ENCODE measurements at regions not wholly inside any gene's neighbourhood (a gene's known extent, or its start where the extent isn't known, plus 50 kb on each side); places are given as distances from the start of the nearest gene placed in this dataset.

GRCh38 chr10:8576281-8576680 is 521.8 kb downstream of the GATA3 start:
- Histone ChIP-seq H3K4me3 (ENCODE audit: low read depth, low read length) (no peak overlapping the region), H3K4me1 (ENCODE audit: control insufficient read depth, insufficient read depth, low read length, unreplicated experiment) (no peaks in the 10 kb centered on the region), H3K27me3 (ENCODE audit: insufficient read depth, low read length) (no peaks in the 10 kb centered on the region), H3K27ac (ENCODE audit: low read depth, low read length) (no peak overlapping the region), H3K36me3 (ENCODE audit: insufficient read depth, low read length) (no peaks in the 10 kb centered on the region), H3K79me2 (ENCODE audit: control insufficient read depth, insufficient read depth, low read length, unreplicated experiment) (no peaks in the 10 kb centered on the region), H2AFZ (ENCODE audit: low read length, unreplicated experiment) (no peak overlapping the region)

DNA sequence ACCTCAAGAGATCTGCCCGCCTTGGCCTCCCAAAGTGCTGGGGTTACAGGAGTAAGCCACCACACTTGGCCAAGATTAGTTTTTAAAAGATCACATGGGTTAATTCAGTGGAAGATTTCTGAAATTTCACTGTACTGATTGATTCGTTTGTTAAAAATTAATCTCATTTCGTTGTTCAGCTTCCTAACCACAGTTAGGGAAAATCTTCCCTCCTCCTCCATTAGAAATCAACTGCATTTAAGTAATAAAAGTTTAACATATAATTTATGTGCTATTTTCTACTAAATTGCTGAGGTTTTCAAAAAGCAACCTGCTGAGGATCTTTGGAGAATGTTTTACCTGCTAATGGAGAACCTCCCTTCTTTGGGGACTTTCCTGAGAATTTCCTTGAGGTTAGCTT is 522.4 kb downstream of the GATA3 start:
- no peaks in the 10 kb centered on the region for H3K36me3 ChIP-seq (ENCODE audit: insufficient read depth, low read length)
- H2AFZ ChIP-seq (ENCODE audit: low read length, unreplicated experiment): no peak overlapping the region
- no peaks in the 10 kb centered on the region for H3K79me2 ChIP-seq (ENCODE audit: control insufficient read depth, insufficient read depth, low read length, unreplicated experiment)
- no peak overlapping the region for H3K4me3 ChIP-seq (ENCODE audit: low read depth, low read length)
- no peaks in the 10 kb centered on the region for H3K27me3 ChIP-seq (ENCODE audit: insufficient read depth, low read length)
- no peaks in the 10 kb centered on the region for H3K4me1 ChIP-seq (ENCODE audit: control insufficient read depth, insufficient read depth, low read length, unreplicated experiment)
- no peak overlapping the region for H3K27ac ChIP-seq (ENCODE audit: low read depth, low read length)

GRCh38 chr10:8577686-8578085 is 523.2 kb downstream of the GATA3 start:
- H2AFZ ChIP-seq (ENCODE audit: low read length, unreplicated experiment): no peak overlapping the region

DNA sequence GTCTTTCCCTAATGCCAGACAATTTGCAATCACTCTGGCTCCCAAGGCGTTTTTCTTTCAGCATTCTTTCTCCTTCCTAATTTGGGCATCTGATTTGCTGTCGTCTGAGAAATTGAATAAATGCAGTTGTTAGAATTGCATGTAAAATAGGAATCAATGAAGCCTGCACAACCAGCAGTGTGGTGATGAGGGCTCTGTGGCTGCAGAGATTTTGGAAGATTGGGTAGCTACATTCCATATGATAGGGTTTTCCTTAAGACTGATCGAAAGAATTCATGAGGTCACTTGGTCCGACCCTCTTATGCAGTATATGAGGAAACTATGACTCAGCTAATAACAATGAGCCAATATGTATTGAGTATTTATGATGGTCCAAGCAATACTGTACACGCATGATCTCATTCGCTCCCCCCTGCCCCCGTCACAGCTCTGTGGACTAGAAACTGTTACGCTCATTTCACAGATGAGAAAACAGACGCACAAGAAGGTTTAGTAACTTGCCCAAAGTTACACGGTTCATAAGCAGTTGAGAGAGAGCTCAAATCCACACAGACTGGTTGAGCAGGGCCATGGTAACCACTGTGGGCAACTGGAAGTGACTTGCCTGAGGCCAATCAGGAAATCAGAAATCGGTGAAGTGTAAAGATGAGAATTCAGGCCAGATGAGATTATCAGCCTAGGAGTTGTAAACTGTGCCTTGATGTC is 527.2 kb downstream of the GATA3 start:
- no peak overlapping the region for H3K27ac ChIP-seq (ENCODE audit: low read depth, low read length)
- H3K4me3 ChIP-seq (ENCODE audit: low read depth, low read length): no peak overlapping the region
- no peaks in the 10 kb centered on the region for H3K79me2 ChIP-seq (ENCODE audit: control insufficient read depth, insufficient read depth, low read length, unreplicated experiment)
- no peaks in the 10 kb centered on the region for H3K27me3 ChIP-seq (ENCODE audit: insufficient read depth, low read length)
- no peaks in the 10 kb centered on the region for H3K36me3 ChIP-seq (ENCODE audit: insufficient read depth, low read length)
- H3K4me1 ChIP-seq (ENCODE audit: control insufficient read depth, insufficient read depth, low read length, unreplicated experiment): no peaks in the 10 kb centered on the region
- no peak overlapping the region for H2AFZ ChIP-seq (ENCODE audit: low read length, unreplicated experiment)

More at GRCh38 chr10:8577686-8578085, 523.2 kb downstream of the GATA3 start:
- H3K79me2 ChIP-seq (ENCODE audit: control insufficient read depth, insufficient read depth, low read length, unreplicated experiment): no peaks in the 10 kb centered on the region
- H3K36me3 ChIP-seq (ENCODE audit: insufficient read depth, low read length): no peaks in the 10 kb centered on the region
- H3K27ac ChIP-seq (ENCODE audit: low read depth, low read length): no peak overlapping the region
- no peaks in the 10 kb centered on the region for H3K27me3 ChIP-seq (ENCODE audit: insufficient read depth, low read length)
- no peaks in the 10 kb centered on the region for H3K4me1 ChIP-seq (ENCODE audit: control insufficient read depth, insufficient read depth, low read length, unreplicated experiment)
- H3K4me3 ChIP-seq (ENCODE audit: low read depth, low read length): no peak overlapping the region

DNA sequence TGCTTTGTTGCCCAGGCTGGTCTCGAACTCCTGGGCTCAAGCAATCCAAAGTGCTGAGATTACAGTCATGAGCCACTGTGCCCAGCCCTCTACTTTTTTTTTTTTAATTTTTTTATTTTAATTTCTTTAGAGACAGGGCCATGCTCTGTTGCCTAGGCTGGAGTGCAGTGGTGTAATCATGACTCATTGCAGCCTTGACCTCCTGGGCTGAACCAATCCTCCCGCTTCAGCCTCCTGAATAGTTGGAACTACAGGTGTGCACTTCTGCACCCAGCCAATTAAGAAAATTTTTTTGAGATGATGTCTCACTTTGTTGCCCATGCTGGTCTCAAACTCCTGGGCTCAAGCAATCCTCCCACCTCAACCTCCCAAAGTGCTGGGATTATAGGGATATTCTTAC is 528.6 kb downstream of the GATA3 start:
- no peak overlapping the region for H3K27ac ChIP-seq (ENCODE audit: low read depth, low read length)
- no peaks in the 10 kb centered on the region for H3K4me1 ChIP-seq (ENCODE audit: control insufficient read depth, insufficient read depth, low read length, unreplicated experiment)
- H3K27me3 ChIP-seq (ENCODE audit: insufficient read depth, low read length): no peaks in the 10 kb centered on the region
- H2AFZ ChIP-seq (ENCODE audit: low read length, unreplicated experiment): no peak overlapping the region
- H3K79me2 ChIP-seq (ENCODE audit: control insufficient read depth, insufficient read depth, low read length, unreplicated experiment): no peaks in the 10 kb centered on the region
- no peak overlapping the region for H3K4me3 ChIP-seq (ENCODE audit: low read depth, low read length)
- no peaks in the 10 kb centered on the region for H3K36me3 ChIP-seq (ENCODE audit: insufficient read depth, low read length)

DNA sequence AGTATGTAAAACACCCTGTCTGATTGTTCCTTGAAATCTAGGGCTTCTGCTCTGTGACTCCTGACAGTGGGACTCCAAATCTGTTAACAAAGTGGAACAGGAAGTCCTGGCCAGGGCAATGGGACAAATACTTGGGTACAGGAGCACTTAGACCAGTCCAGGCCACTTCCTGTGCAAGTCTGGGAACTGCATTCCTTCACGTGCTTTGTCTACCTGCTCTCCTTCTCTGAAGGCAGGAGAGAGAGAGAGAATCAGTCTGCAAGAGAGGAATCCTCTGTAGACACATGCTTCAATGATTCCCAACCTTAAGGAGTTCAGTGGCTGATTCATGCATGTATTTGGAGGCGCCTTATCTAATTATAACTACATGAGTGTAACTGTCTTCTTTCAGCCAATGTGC is 530.2 kb downstream of the GATA3 start:
- no peak overlapping the region for H2AFZ ChIP-seq (ENCODE audit: low read length, unreplicated experiment)
- no peak overlapping the region for H3K4me3 ChIP-seq (ENCODE audit: low read depth, low read length)
- H3K4me1 ChIP-seq (ENCODE audit: control insufficient read depth, insufficient read depth, low read length, unreplicated experiment): no peaks in the 10 kb centered on the region
- no peaks in the 10 kb centered on the region for H3K79me2 ChIP-seq (ENCODE audit: control insufficient read depth, insufficient read depth, low read length, unreplicated experiment)
- H3K27me3 ChIP-seq (ENCODE audit: insufficient read depth, low read length): no peaks in the 10 kb centered on the region
- H3K36me3 ChIP-seq (ENCODE audit: insufficient read depth, low read length): no peaks in the 10 kb centered on the region
- no peak overlapping the region for H3K27ac ChIP-seq (ENCODE audit: low read depth, low read length)

DNA sequence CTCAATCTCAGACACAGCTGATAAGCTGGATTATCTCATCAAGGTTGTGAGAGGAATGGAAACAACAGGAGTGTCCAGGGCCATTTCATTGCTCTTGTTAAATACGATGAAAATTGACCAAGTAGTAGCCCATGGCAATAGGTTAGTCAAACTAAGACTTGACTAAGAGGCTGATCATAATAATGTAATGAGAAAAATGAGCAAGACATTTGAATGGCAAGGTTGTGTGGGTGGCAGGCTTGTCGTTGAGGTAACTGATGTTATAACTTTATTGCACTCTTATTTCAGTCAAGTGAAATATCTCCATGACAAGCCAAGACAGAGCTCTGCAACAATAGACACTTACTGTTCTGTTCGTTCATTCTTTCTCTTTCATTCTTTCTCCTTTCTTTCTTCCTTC is 532.0 kb downstream of the GATA3 start:
- Histone ChIP-seq H3K36me3 (ENCODE audit: insufficient read depth, low read length) (no peaks in the 10 kb centered on the region), H2AFZ (ENCODE audit: low read length, unreplicated experiment) (no peak overlapping the region), H3K27ac (ENCODE audit: low read depth, low read length) (no peak overlapping the region), H3K4me3 (ENCODE audit: low read depth, low read length) (no peak overlapping the region), H3K4me1 (ENCODE audit: control insufficient read depth, insufficient read depth, low read length, unreplicated experiment) (no peaks in the 10 kb centered on the region), H3K27me3 (ENCODE audit: insufficient read depth, low read length) (no peaks in the 10 kb centered on the region), H3K79me2 (ENCODE audit: control insufficient read depth, insufficient read depth, low read length, unreplicated experiment) (no peaks in the 10 kb centered on the region)

GRCh38 chr10:8588135-8588534 is 533.6 kb downstream of the GATA3 start:
- Histone ChIP-seq H3K36me3 (ENCODE audit: insufficient read depth, low read length) (no peaks in the 10 kb centered on the region), H2AFZ (ENCODE audit: low read length, unreplicated experiment) (no peak overlapping the region), H3K27ac (ENCODE audit: low read depth, low read length) (no peak overlapping the region), H3K4me1 (ENCODE audit: control insufficient read depth, insufficient read depth, low read length, unreplicated experiment) (no peaks in the 10 kb centered on the region), H3K79me2 (ENCODE audit: control insufficient read depth, insufficient read depth, low read length, unreplicated experiment) (no peaks in the 10 kb centered on the region), H3K4me3 (ENCODE audit: low read depth, low read length) (no peak overlapping the region), H3K27me3 (ENCODE audit: insufficient read depth, low read length) (no peaks in the 10 kb centered on the region)

DNA sequence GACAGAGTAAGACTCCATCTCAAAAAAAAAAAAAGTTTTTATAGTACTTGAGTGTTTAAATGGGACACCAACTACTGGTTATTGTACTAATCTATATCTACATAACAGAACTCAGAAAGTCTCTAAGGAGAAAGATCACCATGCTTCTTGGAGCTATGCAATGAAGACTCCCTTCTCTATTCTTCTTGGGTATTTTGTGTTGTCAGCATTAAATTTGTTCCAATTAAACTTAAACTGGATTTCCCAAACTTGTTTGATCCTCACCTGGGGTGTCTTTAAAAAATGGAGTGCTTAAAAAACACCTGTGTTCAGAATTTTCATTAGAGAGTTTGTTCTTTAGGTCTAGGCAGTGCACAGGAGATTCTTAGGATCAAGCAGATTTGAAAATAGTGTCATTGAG is 536.0 kb downstream of the GATA3 start:
- Histone ChIP-seq H3K27ac (ENCODE audit: low read depth, low read length) (no peak overlapping the region), H3K27me3 (ENCODE audit: insufficient read depth, low read length) (no peaks in the 10 kb centered on the region)

GRCh38 chr10:8591640-8592039 is 537.2 kb downstream of the GATA3 start:
- H3K36me3 ChIP-seq (ENCODE audit: insufficient read depth, low read length): no peaks in the 10 kb centered on the region
- H2AFZ ChIP-seq (ENCODE audit: low read length, unreplicated experiment): no peak overlapping the region
- no peak overlapping the region for H3K27ac ChIP-seq (ENCODE audit: low read depth, low read length)
- no peaks in the 10 kb centered on the region for H3K4me1 ChIP-seq (ENCODE audit: control insufficient read depth, insufficient read depth, low read length, unreplicated experiment)
- H3K4me3 ChIP-seq (ENCODE audit: low read depth, low read length): no peak overlapping the region
- no peaks in the 10 kb centered on the region for H3K27me3 ChIP-seq (ENCODE audit: insufficient read depth, low read length)
- H3K79me2 ChIP-seq (ENCODE audit: control insufficient read depth, insufficient read depth, low read length, unreplicated experiment): no peaks in the 10 kb centered on the region

More for the DNA sequence above, 536.0 kb downstream of the GATA3 start:
- Histone ChIP-seq H3K4me3 (ENCODE audit: low read depth, low read length) (no peak overlapping the region), H3K4me1 (ENCODE audit: control insufficient read depth, insufficient read depth, low read length, unreplicated experiment) (no peaks in the 10 kb centered on the region), H3K36me3 (ENCODE audit: insufficient read depth, low read length) (no peaks in the 10 kb centered on the region), H3K79me2 (ENCODE audit: control insufficient read depth, insufficient read depth, low read length, unreplicated experiment) (no peaks in the 10 kb centered on the region), H2AFZ (ENCODE audit: low read length, unreplicated experiment) (no peak overlapping the region)

GRCh38 chr10:8594176-8594575 is 539.7 kb downstream of the GATA3 start:
- Histone ChIP-seq H3K27ac (ENCODE audit: low read depth, low read length) (no peak overlapping the region), H3K27me3 (ENCODE audit: insufficient read depth, low read length) (no peaks in the 10 kb centered on the region), H2AFZ (ENCODE audit: low read length, unreplicated experiment) (no peak overlapping the region)

More at GRCh38 chr10:8594176-8594575, 539.7 kb downstream of the GATA3 start:
- Histone ChIP-seq H3K36me3 (ENCODE audit: insufficient read depth, low read length) (no peaks in the 10 kb centered on the region), H3K4me3 (ENCODE audit: low read depth, low read length) (no peak overlapping the region), H3K4me1 (ENCODE audit: control insufficient read depth, insufficient read depth, low read length, unreplicated experiment) (no peaks in the 10 kb centered on the region), H3K79me2 (ENCODE audit: control insufficient read depth, insufficient read depth, low read length, unreplicated experiment) (no peaks in the 10 kb centered on the region)
